ENCODE measurements at regions not wholly inside any gene's neighbourhood (a gene's known extent, or its start where the extent isn't known, plus 50 kb on each side); places are given as distances from the start of the nearest gene placed in this dataset.

- no peak for DNase-seq
Observed at GRCh38 chr1:116851846-116852245, 57.9 kb upstream of the PTGFRN start.

DNA sequence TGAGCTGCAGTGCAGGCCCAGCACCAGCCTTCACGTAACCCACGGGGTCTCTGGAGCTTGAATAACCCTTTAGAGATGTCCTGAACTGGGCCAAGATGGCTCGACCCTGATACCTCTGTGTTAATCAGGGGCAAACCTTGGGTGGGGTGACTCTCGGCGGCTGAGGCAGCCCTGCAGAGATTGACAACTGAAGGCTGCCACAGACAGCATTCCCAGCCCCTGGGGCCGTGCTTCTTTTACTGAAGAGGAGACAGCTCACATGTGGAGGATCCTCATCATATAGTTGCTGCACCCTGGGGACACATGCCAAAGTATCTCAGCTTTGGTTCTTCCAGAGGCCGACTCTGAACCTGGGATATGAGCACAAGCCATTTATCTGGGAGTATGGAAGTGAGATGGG lies 57.3 kb upstream of the PTGFRN start:
- no peak for DNase-seq

- no peak for DNase-seq
Observed at GRCh38 chr1:116852910-116853309, 56.8 kb upstream of the PTGFRN start.

GRCh38 chr1:116853680-116854402 lies 55.9 kb upstream of the PTGFRN start:
- DNase-seq: no peak

DNA sequence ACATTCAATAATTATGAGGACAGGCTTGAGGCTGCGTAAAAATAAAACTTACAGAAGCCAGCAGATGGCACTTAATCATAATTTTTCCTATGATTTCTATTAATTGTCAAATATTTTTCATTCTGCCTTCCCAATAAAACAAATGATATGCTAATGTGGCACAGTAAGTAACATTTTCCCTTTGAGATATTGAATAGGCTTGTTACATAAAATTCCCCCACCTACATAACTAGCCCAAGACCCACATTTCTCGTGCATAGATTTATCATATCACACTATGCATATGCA lies 55.4 kb upstream of the PTGFRN start:
- DNase-seq: no peak

GRCh38 chr1:116854716-116855115 lies 55.0 kb upstream of the PTGFRN start:
- DNase-seq: no peak

DNA sequence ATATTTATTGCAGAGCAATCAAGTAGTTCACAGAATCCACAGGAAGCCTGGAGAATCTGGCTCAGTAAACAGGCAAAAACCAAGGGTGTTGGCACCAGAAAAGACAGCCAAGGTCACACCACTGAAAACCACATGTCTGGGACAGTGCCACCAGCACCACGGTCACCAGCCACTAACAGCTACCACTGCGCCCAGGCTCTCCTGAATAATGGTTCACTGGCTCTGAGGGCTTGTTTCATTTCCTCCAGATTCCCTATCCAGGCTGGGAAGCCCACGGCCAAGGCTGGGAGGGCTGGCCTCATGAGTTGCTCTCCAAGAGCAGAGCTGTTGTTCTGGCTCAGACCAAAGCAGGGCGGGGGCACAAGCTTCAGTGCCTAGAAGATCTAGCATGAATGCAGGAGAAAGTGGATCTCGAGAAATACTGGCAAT lies 54.5 kb upstream of the PTGFRN start:
- DNase-seq: peak in 1 of 2 experiments; percentile 40

DNA sequence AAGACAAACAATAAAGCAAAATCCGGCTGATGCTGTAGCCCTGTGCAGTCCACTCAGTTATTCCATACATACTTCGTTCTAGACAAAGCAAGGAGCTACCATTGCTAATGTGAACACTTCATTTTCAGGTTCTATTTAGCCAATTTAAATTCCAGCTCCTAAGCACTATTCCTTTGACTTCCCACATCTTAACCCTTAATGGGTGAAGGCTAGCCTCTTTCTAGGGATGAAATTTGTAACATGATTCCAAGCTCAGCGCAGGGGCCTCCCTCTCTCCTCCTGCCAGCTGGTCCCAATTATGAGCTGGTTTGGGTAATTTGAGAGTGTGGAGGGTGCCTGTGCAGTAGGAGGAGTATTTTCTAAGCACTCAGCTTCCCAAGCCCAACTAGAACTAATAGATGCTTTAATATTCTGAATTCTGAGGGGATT lies 53.9 kb upstream of the PTGFRN start:
- DNase-seq: peak; percentile 29 to 73

DNA sequence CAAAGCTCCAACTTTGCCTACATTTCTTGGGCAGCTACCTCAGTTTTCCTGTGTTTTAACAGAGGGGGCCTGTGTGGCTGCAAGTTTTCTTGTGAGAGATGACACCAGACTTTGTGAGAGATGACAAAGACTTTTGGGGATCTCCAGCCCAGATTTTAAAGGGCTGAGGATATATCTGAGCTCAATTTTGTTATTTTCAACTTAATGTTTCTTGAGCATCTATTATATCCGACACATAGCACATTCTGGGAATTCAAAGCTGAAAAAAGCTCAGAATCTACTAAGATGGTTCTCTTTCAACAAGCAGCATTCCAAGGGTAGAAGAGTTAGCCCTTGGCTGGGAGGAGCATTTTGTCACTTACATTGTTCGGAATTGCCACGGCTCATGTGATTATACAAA lies 53.4 kb upstream of the PTGFRN start:
- DNase-seq: no peak

- DNase-seq: no peak
Observed at GRCh38 chr1:116857092-116857491, 52.6 kb upstream of the PTGFRN start.
